Testis (tissue), 2 donors: ENCODE measurements at regions not wholly inside any gene's neighbourhood (a gene's known extent, or its start where the extent isn't known, plus 50 kb on each side); places are given as distances from the start of the nearest gene placed in this dataset.

Source experiments
- DNase-seq: peaks from one replicate; pipeline ENCODE4 v3.0.0-alpha.2; 2019
- H3K27ac ChIP-seq, 2 donors: fragments of 200-600 bp; sonication (generic); one replicate each; pipeline ENCODE4 v1.5.1; 2019
- H3K27me3 ChIP-seq: fragments of 200-600 bp; sonication (generic); one replicate; pipeline ENCODE4 v1.5.1; 2019
- H3K36me3 ChIP-seq: fragments of 200-600 bp; sonication (generic); one replicate; pipeline ENCODE4 v1.5.1; 2017; ENCODE audit warnings: low read depth; ENCODE audit errors: missing control alignments
- H3K4me1 ChIP-seq: fragments of 200-600 bp; sonication (generic); one replicate; pipeline ENCODE4 v1.5.1; 2019
- H3K4me3 ChIP-seq, 2 donors: fragments of 200-600 bp; sonication (generic); one replicate each; pipeline ENCODE4 v1.5.1; 2017 to 2019
- H3K9me3 ChIP-seq: fragments of 200-600 bp; sonication (generic); one replicate; pipeline ENCODE4 v1.5.1; 2017
- CTCF ChIP-seq, 3 experiments: fragments of 450-650 bp in 2 of 3; fragments of 200-600 bp in 1 of 3; sonication (generic) in 1 of 3; IDR thresholded peaks; one replicate each; pipeline ENCODE4 v1.5.1; 2016 to 2019; ENCODE audit warnings: antibody characterized with exemption in 3 of 3, mild to moderate bottlenecking in 2 of 3, moderate library complexity in 1 of 3
- POLR2A ChIP-seq: fragments of 450-650 bp; IDR thresholded peaks from one replicate; pipeline ENCODE4 v1.6.1; 2017; ENCODE audit warnings: antibody characterized with exemption, mild to moderate bottlenecking, moderate library complexity
- WGBS, 2 donors: methylation state at CpG; one replicate each; pipeline ENCODE4 v1.1.5; 2018; 5-methylcytosine and 5-hydroxymethylcytosine counted together
- intact Hi-C: fragments of 100-400 bp; cut with DNase I; formaldehyde crosslinking; loops from one replicate; pipeline ENCODE4 v1.15.1; 2023; ENCODE audit warnings: low total_unique reads

GRCh38 chrX:4825550-4825949 lies 1112.1 kb upstream of the PRKX start:
- Histone ChIP-seq H3K4me3 (no peak overlapping the region), H3K36me3 (no peaks in the 10 kb centered on the region), H3K27me3 (no peaks in the 10 kb centered on the region), H3K27ac (no peak overlapping the region), H3K4me1 (no peaks in the 10 kb centered on the region), H3K9me3 (no peaks in the 10 kb centered on the region)
- intact Hi-C loops, result no loop called here
- TF ChIP-seq POLR2A, result no peak
- no peak for TF ChIP-seq CTCF (IDR thresholded peaks at IDR 0.05)
- WGBS, 2 donors, result 83 to 87% methylated on average over 3 of the region's 3 CpGs
- no peak for DNase-seq

- DNase-seq, result no peak
- Histone ChIP-seq H3K27me3 (no peaks in the 10 kb centered on the region), H3K9me3 (no peaks in the 10 kb centered on the region), H3K4me1 (no peaks in the 10 kb centered on the region), H3K36me3 (no peaks in the 10 kb centered on the region), H3K4me3 (no peak overlapping the region), H3K27ac (no peak overlapping the region)
- intact Hi-C loops, result no loop called here
- 54 to 65% methylated on average over 4 of the region's 4 CpGs for WGBS, 2 donors
- TF ChIP-seq CTCF (IDR thresholded peaks at IDR 0.05) (no peak), POLR2A (no peak)
These were observed 1096.1 kb upstream of the PRKX start for GRCh38 chrX:4809571-4809970.

- no peaks in the 10 kb centered on the region for H3K9me3 ChIP-seq
- no peaks in the 10 kb centered on the region for H3K36me3 ChIP-seq
- no peak overlapping the region for H3K4me3 ChIP-seq
- TF ChIP-seq POLR2A (no peak), CTCF (IDR thresholded peaks at IDR 0.05) (no peak)
- intact Hi-C loops, result no loop called here
- H3K27ac ChIP-seq, result no peak overlapping the region
- H3K27me3 ChIP-seq, result no peaks in the 10 kb centered on the region
- WGBS, 2 donors, result 30 to 55% methylated on average over 2 to 4 of the region's 4 CpGs
- no peaks in the 10 kb centered on the region for H3K4me1 ChIP-seq
- DNase-seq, result peak; percentile 70
These were observed 1092.1 kb upstream of the PRKX start for GRCh38 chrX:4805502-4805901.

- intact Hi-C loops, result no loop called here
- DNase-seq, result no peak
- TF ChIP-seq CTCF (IDR thresholded peaks at IDR 0.05) (no peak), POLR2A (no peak)
- WGBS, 2 donors, result 76 to 83% methylated on average over 4 of the region's 4 CpGs
- Histone ChIP-seq H3K27ac (no peak overlapping the region), H3K4me1 (no peaks in the 10 kb centered on the region), H3K9me3 (no peaks in the 10 kb centered on the region), H3K36me3 (no peaks in the 10 kb centered on the region), H3K27me3 (no peaks in the 10 kb centered on the region), H3K4me3 (no peak overlapping the region)
These were observed 1087.3 kb upstream of the PRKX start for GRCh38 chrX:4800756-4801155.

GRCh38 chrX:4787971-4788370 lies 1074.5 kb upstream of the PRKX start:
- Histone ChIP-seq H3K4me1 (no peaks in the 10 kb centered on the region), H3K36me3 (no peaks in the 10 kb centered on the region), H3K4me3 (no peak overlapping the region), H3K27ac (no peak overlapping the region), H3K27me3 (no peaks in the 10 kb centered on the region), H3K9me3 (no peaks in the 10 kb centered on the region)
- no peak for DNase-seq
- intact Hi-C loops, result no loop called here
- WGBS, 2 donors, result 53 to 92% methylated on average over 1 of the region's 1 CpG
- TF ChIP-seq POLR2A (no peak), CTCF (IDR thresholded peaks at IDR 0.05) (no peak)
